ENCODE measurements at regions not wholly inside any gene's neighbourhood (a gene's known extent, or its start where the extent isn't known, plus 50 kb on each side); places are given as distances from the start of the nearest gene placed in this dataset.

DNA sequence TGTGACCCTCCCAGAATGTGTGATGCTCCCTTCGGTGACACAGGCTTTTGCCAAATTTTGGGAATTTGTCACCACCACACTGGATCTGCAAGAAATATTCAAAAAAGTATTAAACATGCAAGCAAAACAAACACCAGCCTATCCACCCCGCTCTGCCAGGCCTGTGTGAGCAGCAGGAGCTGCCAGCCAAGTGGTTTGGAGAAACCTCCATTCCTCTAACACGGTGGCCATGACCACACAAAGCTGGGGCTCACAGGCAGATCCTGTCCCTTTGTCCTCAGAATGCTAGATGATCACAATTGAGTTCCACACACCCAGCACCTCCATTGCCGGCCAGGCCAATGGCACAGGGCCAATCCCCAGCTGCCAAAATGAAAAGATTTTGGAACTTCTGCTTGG is 261.9 kb upstream of the PPP2R2D start:
- TF ChIP-seq, protein P1, sequence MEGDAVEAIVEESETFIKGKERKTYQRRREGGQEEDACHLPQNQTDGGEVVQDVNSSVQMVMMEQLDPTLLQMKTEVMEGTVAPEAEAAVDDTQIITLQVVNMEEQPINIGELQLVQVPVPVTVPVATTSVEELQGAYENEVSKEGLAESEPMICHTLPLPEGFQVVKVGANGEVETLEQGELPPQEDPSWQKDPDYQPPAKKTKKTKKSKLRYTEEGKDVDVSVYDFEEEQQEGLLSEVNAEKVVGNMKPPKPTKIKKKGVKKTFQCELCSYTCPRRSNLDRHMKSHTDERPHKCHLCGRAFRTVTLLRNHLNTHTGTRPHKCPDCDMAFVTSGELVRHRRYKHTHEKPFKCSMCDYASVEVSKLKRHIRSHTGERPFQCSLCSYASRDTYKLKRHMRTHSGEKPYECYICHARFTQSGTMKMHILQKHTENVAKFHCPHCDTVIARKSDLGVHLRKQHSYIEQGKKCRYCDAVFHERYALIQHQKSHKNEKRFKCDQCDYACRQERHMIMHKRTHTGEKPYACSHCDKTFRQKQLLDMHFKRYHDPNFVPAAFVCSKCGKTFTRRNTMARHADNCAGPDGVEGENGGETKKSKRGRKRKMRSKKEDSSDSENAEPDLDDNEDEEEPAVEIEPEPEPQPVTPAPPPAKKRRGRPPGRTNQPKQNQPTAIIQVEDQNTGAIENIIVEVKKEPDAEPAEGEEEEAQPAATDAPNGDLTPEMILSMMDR (IDR thresholded peaks at IDR 0.05): no peak
- no peak for TF ChIP-seq EP300 (IDR thresholded peaks at IDR 0.05)
